Smooth muscle cell (in vitro differentiated cells): ENCODE measurements at regions not wholly inside any gene's neighbourhood (a gene's known extent, or its start where the extent isn't known, plus 50 kb on each side); places are given as distances from the start of the nearest gene placed in this dataset.
A peak's percentile ranks its signal among the peaks of the same experiment; 100 is the strongest.

ENCODE experiments used
- DNase-seq: peaks from one replicate; lab custom pipeline; 2025; ENCODE audit not compliant: unreplicated experiment; lab: John Stamatoyannopoulos, UW
- H2AFZ ChIP-seq: fragments of 200-600 bp; sonication (generic); 2 replicates; pipeline ENCODE4 v1.6.0; 2016; ENCODE audit warnings: antibody characterized with exemption, low read depth, mild to moderate bottlenecking
- H3F3A ChIP-seq: fragments of 200-600 bp; sonication (generic); 2 replicates; pipeline ENCODE4 v1.6.0; 2017; ENCODE audit warnings: antibody characterized with exemption, low read depth
- H3K27ac ChIP-seq: fragments of 200-600 bp; sonication (generic); 2 replicates; pipeline ENCODE4 v1.5.1; 2016; ENCODE audit warnings: low read depth, mild to moderate bottlenecking
- H3K27me3 ChIP-seq: fragments of 200-600 bp; sonication (generic); 2 replicates; pipeline ENCODE4 v1.6.1; 2016; ENCODE audit warnings: low read depth, mild to moderate bottlenecking
- H3K36me3 ChIP-seq: fragments of 200-600 bp; sonication (generic); 2 replicates; pipeline ENCODE4 v1.5.1; 2016; ENCODE audit warnings: low read depth
- H3K4me1 ChIP-seq: fragments of 200-600 bp; sonication (generic); 2 replicates; pipeline ENCODE4 v1.5.1; 2016; ENCODE audit warnings: low read depth
- H3K4me2 ChIP-seq: fragments of 200-600 bp; sonication (generic); 2 replicates; pipeline ENCODE4 v1.6.0; 2016; ENCODE audit warnings: mild to moderate bottlenecking
- H3K4me3 ChIP-seq: fragments of 200-600 bp; sonication (generic); 2 replicates; pipeline ENCODE4 v1.5.1; 2016; ENCODE audit warnings: mild to moderate bottlenecking
- H3K79me2 ChIP-seq: fragments of 200-600 bp; sonication (generic); 2 replicates; pipeline ENCODE4 v1.6.0; 2016; ENCODE audit warnings: low read depth, mild to moderate bottlenecking
- H3K9ac ChIP-seq: fragments of 200-600 bp; sonication (generic); 2 replicates; pipeline ENCODE4 v1.6.0; 2016; ENCODE audit warnings: low read depth
- H3K9me3 ChIP-seq: fragments of 200-600 bp; sonication (generic); replicated peaks from 2 replicates; pipeline ENCODE4 v1.5.1; 2016; ENCODE audit warnings: low read depth
- H4K20me1 ChIP-seq: fragments of 200-600 bp; sonication (generic); 2 replicates; pipeline ENCODE4 v1.6.0; 2016; ENCODE audit warnings: low read depth
- WGBS: methylation state at CpG from one replicate; pipeline ENCODE4 v1.1.7; 2016; ENCODE audit warnings: low lambda C conversion rate; 5-methylcytosine and 5-hydroxymethylcytosine counted together
- TF ChIP-seq, protein P1 (sequence below): fragments of 200-600 bp; sonication (generic); IDR thresholded peaks from 2 replicates; pipeline ENCODE4 v1.5.1; 2017; ENCODE audit warnings: borderline replicate concordance, mild to moderate bottlenecking, antibody characterized with exemption; ENCODE audit not compliant: insufficient read depth, poor library complexity, severe bottlenecking

DNA sequence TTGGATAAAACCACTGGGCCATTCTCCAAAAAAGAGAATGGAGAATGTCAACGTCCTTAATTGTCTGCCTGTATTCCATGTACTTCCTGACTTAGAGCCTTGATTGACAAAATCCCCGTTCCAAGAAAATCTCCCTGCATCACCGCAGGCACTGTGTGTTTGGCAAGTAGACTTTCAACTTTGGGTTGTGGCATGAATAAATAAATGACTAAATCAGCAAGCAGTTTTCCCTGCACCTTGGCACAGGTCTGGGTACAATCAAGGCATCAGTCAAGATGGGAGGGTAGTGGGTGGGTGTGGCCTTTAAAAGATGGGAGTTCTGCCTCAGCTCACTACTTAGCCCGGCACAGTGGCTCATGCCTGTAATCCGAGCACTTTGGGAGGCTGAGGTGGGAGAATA, 248.5 kb upstream of the RPL38 start:
- Histone ChIP-seq H3K4me1 (peaks cover 3% of the 10 kb centered on the region), H3K9ac (no peak overlapping the region), H3K27me3 (no peaks in the 10 kb centered on the region), H3K4me3 (no peak overlapping the region), H3K27ac (no peak overlapping the region), H3F3A (no peaks in the 10 kb centered on the region), H3K9me3 (no peaks in the 10 kb centered on the region), H3K4me2 (no peak overlapping the region), H4K20me1 (no peaks in the 10 kb centered on the region), H3K79me2 (no peaks in the 10 kb centered on the region), H3K36me3 (no peaks in the 10 kb centered on the region), H2AFZ (no peak overlapping the region)
- TF ChIP-seq, protein P1, sequence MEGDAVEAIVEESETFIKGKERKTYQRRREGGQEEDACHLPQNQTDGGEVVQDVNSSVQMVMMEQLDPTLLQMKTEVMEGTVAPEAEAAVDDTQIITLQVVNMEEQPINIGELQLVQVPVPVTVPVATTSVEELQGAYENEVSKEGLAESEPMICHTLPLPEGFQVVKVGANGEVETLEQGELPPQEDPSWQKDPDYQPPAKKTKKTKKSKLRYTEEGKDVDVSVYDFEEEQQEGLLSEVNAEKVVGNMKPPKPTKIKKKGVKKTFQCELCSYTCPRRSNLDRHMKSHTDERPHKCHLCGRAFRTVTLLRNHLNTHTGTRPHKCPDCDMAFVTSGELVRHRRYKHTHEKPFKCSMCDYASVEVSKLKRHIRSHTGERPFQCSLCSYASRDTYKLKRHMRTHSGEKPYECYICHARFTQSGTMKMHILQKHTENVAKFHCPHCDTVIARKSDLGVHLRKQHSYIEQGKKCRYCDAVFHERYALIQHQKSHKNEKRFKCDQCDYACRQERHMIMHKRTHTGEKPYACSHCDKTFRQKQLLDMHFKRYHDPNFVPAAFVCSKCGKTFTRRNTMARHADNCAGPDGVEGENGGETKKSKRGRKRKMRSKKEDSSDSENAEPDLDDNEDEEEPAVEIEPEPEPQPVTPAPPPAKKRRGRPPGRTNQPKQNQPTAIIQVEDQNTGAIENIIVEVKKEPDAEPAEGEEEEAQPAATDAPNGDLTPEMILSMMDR: no peak
- WGBS: 82% methylated on average over 5 of the region's 5 CpGs
- DNase-seq: no peak

DNA sequence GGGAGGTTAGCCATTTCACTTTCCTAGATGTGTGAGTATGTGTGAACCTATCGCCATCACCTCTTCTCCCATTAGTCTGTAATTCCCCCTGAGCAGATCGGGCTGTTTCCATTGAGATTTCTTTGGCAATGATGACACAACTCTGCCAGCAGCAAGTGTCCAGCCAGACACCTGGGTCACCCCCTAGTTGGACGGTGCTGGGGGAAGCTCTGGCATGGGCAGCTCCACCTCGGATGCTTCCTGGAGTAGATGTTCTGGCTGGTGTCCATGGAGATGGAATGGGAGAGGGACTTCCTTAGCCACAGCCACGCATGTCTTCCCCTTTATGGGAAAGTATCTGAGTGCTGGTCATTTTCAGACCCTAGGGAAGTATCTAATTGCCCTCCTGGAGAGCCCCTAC, 247.9 kb upstream of the RPL38 start:
- H3K79me2 ChIP-seq: no peaks in the 10 kb centered on the region
- WGBS: 88% methylated on average over 5 of the region's 5 CpGs
- no peak for DNase-seq

GRCh38 chr17:73956169-73956568, 247.3 kb upstream of the RPL38 start:
- Histone ChIP-seq H3K9me3 (no peaks in the 10 kb centered on the region), H3K27ac (no peak overlapping the region), H3K27me3 (no peaks in the 10 kb centered on the region), H3K9ac (no peak overlapping the region), H3K4me2 (no peak overlapping the region), H3K4me3 (no peak overlapping the region), H3K36me3 (no peaks in the 10 kb centered on the region), H3F3A (no peaks in the 10 kb centered on the region), H2AFZ (no peak overlapping the region), H3K4me1 (peaks cover 3% of the 10 kb centered on the region), H4K20me1 (no peaks in the 10 kb centered on the region), H3K79me2 (no peaks in the 10 kb centered on the region)
- TF ChIP-seq, protein P1: no peak
- WGBS: 67% methylated on average over 1 of the region's 1 CpG
- no peak for DNase-seq

More for the DNA sequence above, 247.9 kb upstream of the RPL38 start:
- no peak overlapping the region for H3K4me2 ChIP-seq
- peaks cover 3% of the 10 kb centered on the region for H3K4me1 ChIP-seq
- no peaks in the 10 kb centered on the region for H3F3A ChIP-seq
- H2AFZ ChIP-seq: no peak overlapping the region
- no peaks in the 10 kb centered on the region for H3K27me3 ChIP-seq
- H3K27ac ChIP-seq: no peak overlapping the region
- H3K36me3 ChIP-seq: no peaks in the 10 kb centered on the region
- H3K4me3 ChIP-seq: no peak overlapping the region
- no peaks in the 10 kb centered on the region for H3K9me3 ChIP-seq
- H3K9ac ChIP-seq: no peak overlapping the region
- H4K20me1 ChIP-seq: no peaks in the 10 kb centered on the region
- TF ChIP-seq, protein P1: no peak

- H3F3A ChIP-seq: no peaks in the 10 kb centered on the region
- 70% methylated on average over 15 of the region's 15 CpGs for WGBS
- no peak overlapping the region for H3K9ac ChIP-seq
- no peaks in the 10 kb centered on the region for H3K36me3 ChIP-seq
- no peaks in the 10 kb centered on the region for H4K20me1 ChIP-seq
- no peak overlapping the region for H3K4me3 ChIP-seq
- no peaks in the 10 kb centered on the region for H3K79me2 ChIP-seq
- DNase-seq: peak; percentile 7
- H3K27ac ChIP-seq: no peak overlapping the region
- no peak overlapping the region for H2AFZ ChIP-seq
- peaks cover 3% of the 10 kb centered on the region for H3K4me1 ChIP-seq
- no peak overlapping the region for H3K4me2 ChIP-seq
- TF ChIP-seq, protein P1: peak; percentile 60
- H3K9me3 ChIP-seq: no peaks in the 10 kb centered on the region
- H3K27me3 ChIP-seq: no peaks in the 10 kb centered on the region
Observed at GRCh38 chr17:73956595-73957465, 246.6 kb upstream of the RPL38 start.
